ENCODE measurements at regions not wholly inside any gene's neighbourhood (a gene's known extent, or its start where the extent isn't known, plus 50 kb on each side); places are given as distances from the start of the nearest gene placed in this dataset.

GRCh38 chr16:51527349-51527748 is 376.3 kb upstream of the SALL1 start:
- TF ChIP-seq CTCF (conservative IDR thresholded peaks at IDR 0.05), result no peak
- no peak for TF ChIP-seq EZH2 (IDR thresholded peaks at IDR 0.05; ENCODE audit: low read depth)
